K562 (cell line): ENCODE measurements at regions not wholly inside any gene's neighbourhood (a gene's known extent, or its start where the extent isn't known, plus 50 kb on each side); places are given as distances from the start of the nearest gene placed in this dataset.

Source experiments
- CEBPB ChIP-seq: fragments of 450-650 bp; IDR thresholded peaks from 2 replicates; pipeline ENCODE4 v1.6.1; 2016; ENCODE audit warnings: missing genetic modification characterization, missing compliant biosample characterization
- ETV6 ChIP-seq, 3 experiments: fragments of 150-350 bp in 1 of 3; sonication (generic) in 1 of 3; formaldehyde crosslinking in 1 of 3; IDR thresholded peaks; 2 replicates each; pipeline versions ENCODE4 v1.6.1 to v1.8.0; 2014 to 2022; ENCODE audit warnings: borderline replicate concordance in 2 of 3, low read depth in 2 of 3, antibody characterized with exemption in 1 of 3, low read length in 1 of 3, mild to moderate bottlenecking in 1 of 3, missing genetic modification reagents in 1 of 3
- EZH2 ChIP-seq: IDR thresholded peaks from 2 replicates; pipeline ENCODE4 v1.6.1; 2012; ENCODE audit warnings: low read depth, mild to moderate bottlenecking, inconsistent platforms, low read length, borderline replicate concordance
- MAFG ChIP-seq: fragments of 450-650 bp; conservative IDR thresholded peaks from 2 replicates; pipeline ENCODE4 v1.6.1; 2016; ENCODE audit warnings: missing genetic modification characterization, missing compliant biosample characterization
- MAFK ChIP-seq: IDR thresholded peaks from 2 replicates; pipeline ENCODE4 v1.6.1; 2011; ENCODE audit warnings: low read length, improper control_type of control experiment
- NFIC ChIP-seq: fragments of 450-650 bp; IDR thresholded peaks from 2 replicates; pipeline ENCODE4 v1.6.1; 2017; ENCODE audit warnings: mild to moderate bottlenecking, inconsistent platforms
- POLR2AphosphoS5 ChIP-seq: IDR thresholded peaks from 2 replicates; pipeline ENCODE4 v1.6.1; 2011; ENCODE audit warnings: mild to moderate bottlenecking, low read depth, low read length, moderate library complexity; ENCODE audit not compliant: control insufficient read depth, insufficient read depth
- SAP30 ChIP-seq: fragments of 200-600 bp; sonication (generic); IDR thresholded peaks from 2 replicates; pipeline ENCODE4 v1.6.1; 2012; ENCODE audit warnings: borderline replicate concordance, low read depth, mild to moderate bottlenecking, moderate library complexity, low read length, control low read depth, inconsistent platforms; ENCODE audit not compliant: insufficient read depth, poor library complexity, severe bottlenecking
- YY1 ChIP-seq, 3 experiments: IDR thresholded peaks; 2 replicates each; pipeline ENCODE4 v1.6.1; 2011; ENCODE audit warnings: low read length in 2 of 3, mild to moderate bottlenecking in 2 of 3, moderate library complexity in 2 of 3, borderline replicate concordance in 1 of 3, control low read depth in 1 of 3, low read depth in 1 of 3; ENCODE audit not compliant: insufficient read depth in 3 of 3, insufficient replicate concordance in 2 of 3, control insufficient read depth in 1 of 3, insufficient read length in 1 of 3; ENCODE audit errors: extremely low read depth in 1 of 3
- TF ChIP-seq, protein P1 (sequence below): fragments of 250-450 bp; sonication (Bioruptor Pico); IDR thresholded peaks from 2 replicates; pipeline ENCODE4 v1.5.1; 2021; ENCODE audit warnings: mild to moderate bottlenecking
- TF ChIP-seq, protein P2 (sequence below): fragments of 450-650 bp; IDR thresholded peaks from 2 replicates; pipeline ENCODE4 v1.6.1; 2016
- TF ChIP-seq, protein P3 (sequence below): sonication (generic); formaldehyde crosslinking; IDR thresholded peaks from 2 replicates; pipeline ENCODE4 v1.8.0; 2022; ENCODE audit warnings: missing genetic modification reagents, mild to moderate bottlenecking, borderline replicate concordance
- TF ChIP-seq, protein P4 (sequence below): fragments of 250-450 bp; sonication (Bioruptor Pico); IDR thresholded peaks from 2 replicates; pipeline ENCODE4 v1.5.0; 2022; ENCODE audit warnings: mild to moderate bottlenecking

DNA sequence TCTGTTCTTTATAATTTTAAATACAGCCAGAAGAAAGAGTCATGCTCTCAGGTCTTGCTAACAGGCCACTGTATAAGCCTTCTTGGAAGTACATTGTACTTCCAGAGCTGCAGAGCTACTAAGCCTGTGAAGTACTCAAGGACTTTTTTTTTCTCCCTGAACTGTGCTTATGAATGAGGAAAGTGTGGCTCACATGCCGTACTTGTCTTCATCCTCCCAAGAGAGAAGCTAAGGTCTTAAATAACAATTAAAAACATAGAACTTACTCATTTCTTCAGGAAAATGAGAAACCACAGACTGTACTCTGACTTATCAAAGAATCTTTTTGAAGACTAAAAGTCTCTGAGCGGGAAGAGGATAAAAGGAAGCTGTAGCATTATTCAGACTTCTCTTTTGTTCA is 218.3 kb downstream of the HTR1B start:
- TF ChIP-seq YY1 (IDR thresholded peaks at IDR 0.05; ENCODE audit: borderline replicate concordance in 1 of 3, control insufficient read depth in 1 of 3, extremely low read depth in 1 of 3, insufficient read depth in 3 of 3, insufficient read length in 1 of 3, insufficient replicate concordance in 2 of 3, low read depth in 1 of 3, low read length in 2 of 3): no peak
- TF ChIP-seq CEBPB (tag): no peak
- no peak for TF ChIP-seq ETV6 (IDR thresholded peaks at IDR 0.05; ENCODE audit: borderline replicate concordance in 1 of 2, low read depth in 2 of 2, low read length in 1 of 2)
- no peak for TF ChIP-seq ETV6 (CRISPR knock-in tag; IDR thresholded peaks at IDR 0.05; ENCODE audit: borderline replicate concordance)
- TF ChIP-seq, protein P1, sequence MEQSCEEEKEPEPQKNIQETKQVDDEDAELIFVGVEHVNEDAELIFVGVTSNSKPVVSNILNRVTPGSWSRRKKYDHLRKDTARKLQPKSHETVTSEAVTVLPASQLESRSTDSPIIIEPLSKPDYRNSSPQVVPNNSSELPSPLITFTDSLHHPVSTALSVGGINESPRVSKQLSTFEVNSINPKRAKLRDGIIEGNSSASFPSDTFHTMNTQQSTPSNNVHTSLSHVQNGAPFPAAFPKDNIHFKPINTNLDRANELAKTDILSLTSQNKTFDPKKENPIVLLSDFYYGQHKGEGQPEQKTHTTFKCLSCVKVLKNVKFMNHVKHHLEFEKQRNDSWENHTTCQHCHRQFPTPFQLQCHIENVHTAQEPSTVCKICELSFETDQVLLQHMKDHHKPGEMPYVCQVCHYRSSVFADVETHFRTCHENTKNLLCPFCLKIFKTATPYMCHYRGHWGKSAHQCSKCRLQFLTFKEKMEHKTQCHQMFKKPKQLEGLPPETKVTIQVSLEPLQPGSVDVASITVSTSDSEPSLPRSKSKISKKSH: no peak
- TF ChIP-seq SAP30: no peak
- no peak for TF ChIP-seq POLR2AphosphoS5
- TF ChIP-seq, protein P2, sequence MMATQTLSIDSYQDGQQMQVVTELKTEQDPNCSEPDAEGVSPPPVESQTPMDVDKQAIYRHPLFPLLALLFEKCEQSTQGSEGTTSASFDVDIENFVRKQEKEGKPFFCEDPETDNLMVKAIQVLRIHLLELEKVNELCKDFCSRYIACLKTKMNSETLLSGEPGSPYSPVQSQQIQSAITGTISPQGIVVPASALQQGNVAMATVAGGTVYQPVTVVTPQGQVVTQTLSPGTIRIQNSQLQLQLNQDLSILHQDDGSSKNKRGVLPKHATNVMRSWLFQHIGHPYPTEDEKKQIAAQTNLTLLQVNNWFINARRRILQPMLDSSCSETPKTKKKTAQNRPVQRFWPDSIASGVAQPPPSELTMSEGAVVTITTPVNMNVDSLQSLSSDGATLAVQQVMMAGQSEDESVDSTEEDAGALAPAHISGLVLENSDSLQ: no peak
- no peak for TF ChIP-seq EZH2
- TF ChIP-seq, protein P3, sequence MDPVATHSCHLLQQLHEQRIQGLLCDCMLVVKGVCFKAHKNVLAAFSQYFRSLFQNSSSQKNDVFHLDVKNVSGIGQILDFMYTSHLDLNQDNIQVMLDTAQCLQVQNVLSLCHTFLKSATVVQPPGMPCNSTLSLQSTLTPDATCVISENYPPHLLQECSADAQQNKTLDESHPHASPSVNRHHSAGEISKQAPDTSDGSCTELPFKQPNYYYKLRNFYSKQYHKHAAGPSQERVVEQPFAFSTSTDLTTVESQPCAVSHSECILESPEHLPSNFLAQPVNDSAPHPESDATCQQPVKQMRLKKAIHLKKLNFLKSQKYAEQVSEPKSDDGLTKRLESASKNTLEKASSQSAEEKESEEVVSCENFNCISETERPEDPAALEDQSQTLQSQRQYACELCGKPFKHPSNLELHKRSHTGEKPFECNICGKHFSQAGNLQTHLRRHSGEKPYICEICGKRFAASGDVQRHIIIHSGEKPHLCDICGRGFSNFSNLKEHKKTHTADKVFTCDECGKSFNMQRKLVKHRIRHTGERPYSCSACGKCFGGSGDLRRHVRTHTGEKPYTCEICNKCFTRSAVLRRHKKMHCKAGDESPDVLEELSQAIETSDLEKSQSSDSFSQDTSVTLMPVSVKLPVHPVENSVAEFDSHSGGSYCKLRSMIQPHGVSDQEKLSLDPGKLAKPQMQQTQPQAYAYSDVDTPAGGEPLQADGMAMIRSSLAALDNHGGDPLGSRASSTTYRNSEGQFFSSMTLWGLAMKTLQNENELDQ (CRISPR knock-in tag): no peak
- TF ChIP-seq, protein P4, sequence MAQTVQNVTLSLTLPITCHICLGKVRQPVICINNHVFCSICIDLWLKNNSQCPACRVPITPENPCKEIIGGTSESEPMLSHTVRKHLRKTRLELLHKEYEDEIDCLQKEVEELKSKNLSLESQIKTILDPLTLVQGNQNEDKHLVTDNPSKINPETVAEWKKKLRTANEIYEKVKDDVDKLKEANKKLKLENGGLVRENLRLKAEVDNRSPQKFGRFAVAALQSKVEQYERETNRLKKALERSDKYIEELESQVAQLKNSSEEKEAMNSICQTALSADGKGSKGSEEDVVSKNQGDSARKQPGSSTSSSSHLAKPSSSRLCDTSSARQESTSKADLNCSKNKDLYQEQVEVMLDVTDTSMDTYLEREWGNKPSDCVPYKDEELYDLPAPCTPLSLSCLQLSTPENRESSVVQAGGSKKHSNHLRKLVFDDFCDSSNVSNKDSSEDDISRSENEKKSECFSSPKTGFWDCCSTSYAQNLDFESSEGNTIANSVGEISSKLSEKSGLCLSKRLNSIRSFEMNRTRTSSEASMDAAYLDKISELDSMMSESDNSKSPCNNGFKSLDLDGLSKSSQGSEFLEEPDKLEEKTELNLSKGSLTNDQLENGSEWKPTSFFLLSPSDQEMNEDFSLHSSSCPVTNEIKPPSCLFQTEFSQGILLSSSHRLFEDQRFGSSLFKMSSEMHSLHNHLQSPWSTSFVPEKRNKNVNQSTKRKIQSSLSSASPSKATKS (CRISPR knock-in tag): no peak
- TF ChIP-seq NFIC: no peak
- TF ChIP-seq MAFG: no peak
- TF ChIP-seq MAFK: no peak
